SK-N-MC (cell line): ENCODE measurements at regions not wholly inside any gene's neighbourhood (a gene's known extent, or its start where the extent isn't known, plus 50 kb on each side); places are given as distances from the start of the nearest gene placed in this dataset.

Source experiments
- DNase-seq: peaks from one replicate; pipeline ENCODE4 v3.0.0-alpha.2; 2011; ENCODE audit warnings: low read depth, low spot score
- H3K27ac ChIP-seq: fragments of 200-600 bp; sonication (generic); 2 replicates; pipeline ENCODE4 v1.5.1; 2016; ENCODE audit warnings: mixed run types
- H3K36me3 ChIP-seq: fragments of 200-600 bp; sonication (generic); 2 replicates; pipeline ENCODE4 v1.6.1; 2017; ENCODE audit warnings: antibody characterized with exemption, low read length, mixed read lengths; ENCODE audit not compliant: insufficient read depth
- H3K4me3 ChIP-seq: fragments of 200-600 bp; sonication (generic); 2 replicates; pipeline ENCODE4 v1.5.1; 2016
- H3K9ac ChIP-seq: fragments of 200-600 bp; sonication (generic); 2 replicates; pipeline ENCODE4 v1.8.0; 2017; ENCODE audit warnings: mixed run types, mixed read lengths; ENCODE audit not compliant: insufficient read length
- H3K9me3 ChIP-seq: fragments of 200-600 bp; sonication (generic); 2 replicates; pipeline ENCODE4 v1.6.1; 2017; ENCODE audit warnings: low read depth, mild to moderate bottlenecking, antibody characterized with exemption, low read length, moderate library complexity, mixed read lengths
- EZH2 ChIP-seq: fragments of 200-600 bp; sonication (generic); IDR thresholded peaks from one replicate; pipeline ENCODE4 v1.6.1; 2017; ENCODE audit warnings: antibody characterized with exemption
- FOXP2 ChIP-seq: optimal IDR thresholded peaks from 2 replicates; pipeline ENCODE3; 2011; ENCODE audit warnings: mild to moderate bottlenecking, moderate library complexity; ENCODE audit not compliant: insufficient read depth; ENCODE audit errors: extremely low read length, control extremely low read depth
- POLR2AphosphoS5 ChIP-seq: IDR thresholded peaks from 2 replicates; pipeline ENCODE4 v1.6.1; 2012; ENCODE audit warnings: mild to moderate bottlenecking, low read depth, low read length, borderline replicate concordance

- Histone ChIP-seq H3K9ac (no peak overlapping the region), H3K4me3 (no peak overlapping the region), H3K27ac (no peak overlapping the region), H3K9me3 (no peaks in the 10 kb centered on the region), H3K36me3 (no peaks in the 10 kb centered on the region)
- TF ChIP-seq EZH2: no peak
- no peak for TF ChIP-seq POLR2AphosphoS5
- no peak for TF ChIP-seq FOXP2
- no peak for DNase-seq
These were observed 90.6 kb downstream of the ATP6V1G3 start for GRCh38 chr1:198449727-198450433.

- TF ChIP-seq FOXP2 (no peak), EZH2 (no peak), POLR2AphosphoS5 (no peak)
- H3K36me3 ChIP-seq: no peaks in the 10 kb centered on the region
- H3K9me3 ChIP-seq: no peaks in the 10 kb centered on the region
- H3K4me3 ChIP-seq: no peak overlapping the region
- DNase-seq: no peak
- no peak overlapping the region for H3K27ac ChIP-seq
- no peak overlapping the region for H3K9ac ChIP-seq
These were observed 91.2 kb downstream of the ATP6V1G3 start for GRCh38 chr1:198449261-198449660.

GRCh38 chr1:198447468-198447867, 93.0 kb downstream of the ATP6V1G3 start:
- DNase-seq: no peak
- Histone ChIP-seq H3K36me3 (no peaks in the 10 kb centered on the region), H3K9me3 (no peaks in the 10 kb centered on the region), H3K9ac (no peak overlapping the region), H3K4me3 (no peak overlapping the region), H3K27ac (no peak overlapping the region)
- no peak for TF ChIP-seq FOXP2
- no peak for TF ChIP-seq EZH2
- no peak for TF ChIP-seq POLR2AphosphoS5

GRCh38 chr1:198445872-198446271, 94.6 kb downstream of the ATP6V1G3 start:
- TF ChIP-seq FOXP2 (no peak), EZH2 (no peak), POLR2AphosphoS5 (no peak)
- H3K9me3 ChIP-seq: no peaks in the 10 kb centered on the region
- H3K9ac ChIP-seq: no peak overlapping the region
- H3K36me3 ChIP-seq: no peaks in the 10 kb centered on the region
- no peak overlapping the region for H3K4me3 ChIP-seq
- no peak for DNase-seq
- H3K27ac ChIP-seq: no peak overlapping the region

- no peaks in the 10 kb centered on the region for H3K36me3 ChIP-seq
- TF ChIP-seq POLR2AphosphoS5: no peak
- TF ChIP-seq EZH2: no peak
- no peak for TF ChIP-seq FOXP2
- DNase-seq: no peak
- H3K4me3 ChIP-seq: no peak overlapping the region
- no peak overlapping the region for H3K27ac ChIP-seq
- H3K9ac ChIP-seq: no peak overlapping the region
- H3K9me3 ChIP-seq: no peaks in the 10 kb centered on the region; the same call in 1 of the 2 replicates
These were observed 95.7 kb downstream of the ATP6V1G3 start for GRCh38 chr1:198444792-198445191.

- no peak for DNase-seq
- Histone ChIP-seq H3K4me3 (no peak overlapping the region), H3K27ac (no peak overlapping the region), H3K9ac (no peak overlapping the region), H3K9me3 (no peaks in the 10 kb centered on the region; the same call in 1 of the 2 replicates), H3K36me3 (no peaks in the 10 kb centered on the region)
- TF ChIP-seq POLR2AphosphoS5: no peak
- no peak for TF ChIP-seq FOXP2
- no peak for TF ChIP-seq EZH2
These were observed 96.9 kb downstream of the ATP6V1G3 start for GRCh38 chr1:198443365-198444233.

GRCh38 chr1:198440842-198441241, 99.6 kb downstream of the ATP6V1G3 start:
- H3K4me3 ChIP-seq: no peak overlapping the region
- H3K9me3 ChIP-seq: no peaks in the 10 kb centered on the region; the same call in 1 of the 2 replicates
- no peaks in the 10 kb centered on the region for H3K36me3 ChIP-seq
- TF ChIP-seq POLR2AphosphoS5: no peak
- TF ChIP-seq FOXP2: no peak
- TF ChIP-seq EZH2: no peak
- no peak overlapping the region for H3K9ac ChIP-seq
- peak overlapping the region; percentile 38; the same call in 1 of the 2 replicates for H3K27ac ChIP-seq
- no peak for DNase-seq

- DNase-seq: no peak
- Histone ChIP-seq H3K9me3 (no peaks in the 10 kb centered on the region; the same call in 1 of the 2 replicates), H3K4me3 (no peak overlapping the region), H3K27ac (no peak overlapping the region), H3K9ac (no peak overlapping the region), H3K36me3 (no peaks in the 10 kb centered on the region)
- no peak for TF ChIP-seq FOXP2
- TF ChIP-seq POLR2AphosphoS5: no peak
- no peak for TF ChIP-seq EZH2
These were observed 103.1 kb downstream of the ATP6V1G3 start for GRCh38 chr1:198437332-198437731.

GRCh38 chr1:198436276-198436675, 104.2 kb downstream of the ATP6V1G3 start:
- TF ChIP-seq EZH2: no peak
- no peak for TF ChIP-seq POLR2AphosphoS5
- TF ChIP-seq FOXP2: no peak
- Histone ChIP-seq H3K36me3 (no peaks in the 10 kb centered on the region), H3K27ac (no peak overlapping the region), H3K9ac (no peak overlapping the region), H3K4me3 (no peak overlapping the region), H3K9me3 (peaks cover 3% of the 10 kb centered on the region; the same call in 1 of the 2 replicates)
- no peak for DNase-seq
